PC-3 (cell line): ENCODE measurements at regions not wholly inside any gene's neighbourhood (a gene's known extent, or its start where the extent isn't known, plus 50 kb on each side); places are given as distances from the start of the nearest gene placed in this dataset.

Experiments
- ATAC-seq: fragments of 200-7000 bp; cut with Tn5 transposase; 2 replicates; pipeline ENCODE4 v1.9.1; 2020; ENCODE audit warnings: mild to moderate bottlenecking, moderate library complexity
- BruUV-seq: library from RNA; stranded (reverse); fragments of 400-500 nt; replicated peaks from 2 replicates; lab custom pipeline; 2021; lab: Mats Ljungman, UMichigan
- CTCF ChIA-PET: fragments of 300-600 bp; sonication (Branson Sonifier 250); formaldehyde crosslinking; loops from one replicate; lab custom pipeline; 2022; ENCODE audit warnings: antibody characterized with exemption; lab: Charles Lee
- POLR2A ChIA-PET: fragments of 300-600 bp; sonication (Branson Sonifier 250); formaldehyde crosslinking; loops from one replicate; lab custom pipeline; 2022; ENCODE audit warnings: antibody characterized with exemption; ENCODE audit not compliant: unreplicated experiment; lab: Charles Lee
- DNase-seq: peaks from one replicate; pipeline ENCODE4 v3.0.0-alpha.2; 2015
- H2AFZ ChIP-seq: fragments of 300-600 bp; sonication (generic); 2 replicates; pipeline ENCODE4 v1.6.0; 2016; ENCODE audit warnings: antibody characterized with exemption, low read length
- H3F3A ChIP-seq: fragments of 300-600 bp; sonication (generic); one replicate; pipeline ENCODE4 v1.6.0; 2017; ENCODE audit warnings: antibody characterized with exemption, low read length, control low read depth, mild to moderate bottlenecking; ENCODE audit not compliant: unreplicated experiment
- H3K27ac ChIP-seq: fragments of 300-600 bp; sonication (generic); 2 replicates; pipeline ENCODE4 v1.5.1; 2016; ENCODE audit warnings: mild to moderate bottlenecking, low read length
- H3K27me3 ChIP-seq: fragments of 300-600 bp; sonication (generic); 2 replicates; pipeline ENCODE4 v1.6.1; 2016; ENCODE audit warnings: low read length, mixed read lengths
- H3K36me3 ChIP-seq: fragments of 300-600 bp; sonication (generic); 2 replicates; pipeline ENCODE4 v1.6.1; 2016; ENCODE audit warnings: low read depth, mixed run types, low read length, mixed read lengths
- H3K4me1 ChIP-seq: fragments of 300-600 bp; sonication (generic); 2 replicates; pipeline ENCODE4 v1.5.1; 2016; ENCODE audit warnings: low read length; ENCODE audit not compliant: insufficient read depth
- H3K4me2 ChIP-seq: fragments of 300-600 bp; sonication (generic); 2 replicates; pipeline ENCODE4 v1.6.0; 2016; ENCODE audit warnings: low read length
- H3K4me3 ChIP-seq: fragments of 300-600 bp; sonication (generic); 2 replicates; pipeline ENCODE4 v1.5.1; 2016; ENCODE audit warnings: mild to moderate bottlenecking, low read length, mixed read lengths
- H3K79me2 ChIP-seq: fragments of 300-600 bp; sonication (generic); 2 replicates; pipeline ENCODE4 v1.6.1; 2017; ENCODE audit warnings: low read length, mixed read lengths
- H3K9ac ChIP-seq: fragments of 300-600 bp; sonication (generic); 2 replicates; pipeline ENCODE4 v1.6.0; 2016; ENCODE audit warnings: mild to moderate bottlenecking, low read length
- H3K9me2 ChIP-seq: fragments of 300-600 bp; sonication (generic); replicated peaks from 2 replicates; pipeline ENCODE4 v1.6.1; 2016; ENCODE audit warnings: mixed run types, low read length, mixed read lengths
- H3K9me3 ChIP-seq: fragments of 300-600 bp; sonication (generic); 2 replicates; pipeline ENCODE4 v1.6.1; 2016; ENCODE audit warnings: low read length, mixed read lengths
- H4K20me1 ChIP-seq: fragments of 300-600 bp; sonication (generic); 2 replicates; pipeline ENCODE4 v1.6.1; 2016; ENCODE audit warnings: low read length, mixed read lengths
- EZH2 ChIP-seq: fragments of 300-600 bp; sonication (generic); IDR thresholded peaks from one replicate; pipeline ENCODE4 v1.6.1; 2017; ENCODE audit warnings: antibody characterized with exemption, mild to moderate bottlenecking, low read length; ENCODE audit not compliant: unreplicated experiment
- EZH2phosphoT487 ChIP-seq: fragments of 300-600 bp; sonication (generic); IDR thresholded peaks from 2 replicates; pipeline ENCODE4 v1.6.1; 2018; ENCODE audit warnings: mild to moderate bottlenecking, antibody characterized with exemption, low read length, borderline replicate concordance
- intact Hi-C: fragments of 100-400 bp; cut with micrococcal nuclease; formaldehyde crosslinking; loops from 2 replicates; pipeline ENCODE4 v1.9.0; 2023
- TF ChIP-seq, protein P1 (sequence below): fragments of 300-600 bp; sonication (generic); conservative IDR thresholded peaks from 2 replicates; pipeline ENCODE4 v1.5.1; 2017; ENCODE audit warnings: antibody characterized with exemption, low read depth, mild to moderate bottlenecking, low read length

DNA sequence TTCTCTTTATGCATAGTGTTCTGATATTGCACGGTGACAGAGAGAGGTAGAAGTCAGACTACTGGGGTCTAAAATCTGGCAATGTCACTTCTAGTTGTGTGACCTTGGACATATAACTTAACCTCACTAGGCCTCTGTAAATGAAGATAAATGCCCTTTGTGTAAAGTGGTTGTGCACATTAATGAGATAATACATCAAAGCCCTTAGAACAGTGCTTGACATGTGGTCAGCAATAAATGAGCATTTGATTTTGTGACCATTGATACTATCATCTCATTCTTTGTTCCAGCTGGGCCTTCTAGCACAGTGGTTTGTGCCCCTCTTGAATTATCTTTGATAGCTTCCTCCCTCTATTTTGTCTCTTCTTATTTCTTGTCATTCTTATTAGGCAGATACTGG is 74.1 kb upstream of the C10orf90 start:
- Histone ChIP-seq H3K27ac (no peak overlapping the region), H3K9ac (no peak overlapping the region), H3K79me2 (no peaks in the 10 kb centered on the region), H3K36me3 (no peaks in the 10 kb centered on the region), H3F3A (no peaks in the 10 kb centered on the region), H4K20me1 (no peaks in the 10 kb centered on the region), H3K4me1 (peaks cover 15% of the 10 kb centered on the region), H3K4me3 (no peak overlapping the region), H3K27me3 (no peaks in the 10 kb centered on the region), H3K9me2 (no peaks in the 10 kb centered on the region), H3K4me2 (no peak overlapping the region), H3K9me3 (no peaks in the 10 kb centered on the region), H2AFZ (no peak overlapping the region)
- ATAC-seq (no peak), DNase-seq (no peak)
- POLR2A ChIA-PET = no interaction called here
- CTCF ChIA-PET = no interaction called here
- intact Hi-C loops = no loop called here
- no TSS peak for BruUV-seq
- TF ChIP-seq, protein P1, sequence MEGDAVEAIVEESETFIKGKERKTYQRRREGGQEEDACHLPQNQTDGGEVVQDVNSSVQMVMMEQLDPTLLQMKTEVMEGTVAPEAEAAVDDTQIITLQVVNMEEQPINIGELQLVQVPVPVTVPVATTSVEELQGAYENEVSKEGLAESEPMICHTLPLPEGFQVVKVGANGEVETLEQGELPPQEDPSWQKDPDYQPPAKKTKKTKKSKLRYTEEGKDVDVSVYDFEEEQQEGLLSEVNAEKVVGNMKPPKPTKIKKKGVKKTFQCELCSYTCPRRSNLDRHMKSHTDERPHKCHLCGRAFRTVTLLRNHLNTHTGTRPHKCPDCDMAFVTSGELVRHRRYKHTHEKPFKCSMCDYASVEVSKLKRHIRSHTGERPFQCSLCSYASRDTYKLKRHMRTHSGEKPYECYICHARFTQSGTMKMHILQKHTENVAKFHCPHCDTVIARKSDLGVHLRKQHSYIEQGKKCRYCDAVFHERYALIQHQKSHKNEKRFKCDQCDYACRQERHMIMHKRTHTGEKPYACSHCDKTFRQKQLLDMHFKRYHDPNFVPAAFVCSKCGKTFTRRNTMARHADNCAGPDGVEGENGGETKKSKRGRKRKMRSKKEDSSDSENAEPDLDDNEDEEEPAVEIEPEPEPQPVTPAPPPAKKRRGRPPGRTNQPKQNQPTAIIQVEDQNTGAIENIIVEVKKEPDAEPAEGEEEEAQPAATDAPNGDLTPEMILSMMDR = no peak
- TF ChIP-seq EZH2phosphoT487 (no peak), EZH2 (no peak)

DNA sequence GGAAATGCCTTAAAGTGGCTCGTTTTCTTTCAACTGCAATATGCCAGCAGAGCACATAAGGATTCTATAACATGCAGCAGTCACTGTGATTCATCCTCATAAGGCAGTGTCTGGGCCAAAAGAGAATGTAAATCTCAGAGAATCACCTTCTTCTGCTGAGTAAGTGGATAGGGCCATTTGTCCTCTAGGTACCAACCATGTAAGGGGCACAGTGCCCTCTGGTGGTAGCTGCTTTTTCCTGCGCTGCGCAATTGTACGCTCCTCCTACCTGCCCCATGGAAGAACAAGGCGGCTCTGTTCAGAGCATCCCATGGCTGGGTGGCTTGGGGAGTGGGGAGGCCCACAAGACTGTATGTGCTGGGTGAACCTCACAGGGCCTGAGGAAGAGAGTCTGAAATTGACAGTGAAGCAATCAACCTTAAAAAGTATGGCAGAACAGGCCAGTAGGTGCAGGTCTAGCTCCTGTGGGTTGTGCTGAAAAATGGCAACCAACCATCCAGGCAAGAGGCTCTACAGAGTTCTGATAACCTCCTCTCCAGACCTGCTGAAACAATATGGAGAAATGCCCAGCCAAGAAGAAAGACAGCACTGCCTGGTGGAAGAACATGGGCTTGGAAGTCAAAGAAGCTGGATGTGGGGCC is 78.6 kb upstream of the C10orf90 start:
- POLR2A ChIA-PET = no interaction called here
- TF ChIP-seq, protein P1 = peak; percentile 78
- no peak for TF ChIP-seq EZH2
- H3K9me2 ChIP-seq = no peaks in the 10 kb centered on the region
- no peak overlapping the region for H3K9ac ChIP-seq
- no peaks in the 10 kb centered on the region for H3K36me3 ChIP-seq
- H2AFZ ChIP-seq = no peak overlapping the region
- CTCF ChIA-PET = interaction anchor here (1.0 kb wide), 1 partner anchor 103 kb away, joined by 3 read pairs; no protein-coding TSS in a partner anchor
- H3K27me3 ChIP-seq = no peaks in the 10 kb centered on the region
- peak overlapping the region; percentile 35 for H3K27ac ChIP-seq
- no peak overlapping the region for H3K4me2 ChIP-seq
- intact Hi-C loops = loop anchor here (2.0 to 5.0 kb wide), 4 partner anchors 114 to 766 kb away; no protein-coding TSS in a partner anchor
- H4K20me1 ChIP-seq = no peaks in the 10 kb centered on the region
- ATAC-seq = peak; percentile 86
- no peaks in the 10 kb centered on the region for H3F3A ChIP-seq
- peaks cover 15% of the 10 kb centered on the region for H3K4me1 ChIP-seq
- no TSS peak for BruUV-seq
- H3K79me2 ChIP-seq = no peaks in the 10 kb centered on the region
- H3K9me3 ChIP-seq = no peaks in the 10 kb centered on the region
- peak; percentile 93 for DNase-seq
- no peak overlapping the region for H3K4me3 ChIP-seq

DNA sequence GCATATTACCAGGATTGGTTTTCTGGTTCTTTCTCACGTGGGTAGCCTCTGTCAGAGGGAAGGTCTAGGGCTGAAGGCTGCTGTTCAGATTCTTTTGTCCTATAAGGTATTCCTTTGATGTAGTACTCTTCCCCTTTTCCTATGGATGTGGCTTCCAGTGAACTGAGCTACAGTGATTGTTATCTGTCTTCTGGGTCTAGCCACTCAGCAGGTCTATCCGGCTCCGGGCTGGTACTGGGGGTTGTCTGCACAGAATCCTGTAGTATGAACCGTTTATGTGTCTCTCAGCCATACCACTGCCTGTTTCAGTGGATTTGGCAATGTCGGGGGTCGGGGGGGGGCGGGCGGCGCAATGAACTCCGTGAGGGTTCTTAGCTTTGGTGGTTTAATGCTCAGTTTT is 84.5 kb upstream of the C10orf90 start:
- Histone ChIP-seq H3F3A (no peaks in the 10 kb centered on the region), H3K27ac (no peak overlapping the region), H3K4me2 (no peak overlapping the region), H3K79me2 (no peaks in the 10 kb centered on the region), H3K4me3 (no peak overlapping the region), H3K27me3 (no peaks in the 10 kb centered on the region), H3K4me1 (no peaks in the 10 kb centered on the region), H3K36me3 (no peaks in the 10 kb centered on the region), H3K9ac (no peak overlapping the region), H3K9me3 (no peaks in the 10 kb centered on the region), H2AFZ (no peak overlapping the region), H3K9me2 (no peaks in the 10 kb centered on the region), H4K20me1 (no peaks in the 10 kb centered on the region)
- TF ChIP-seq EZH2phosphoT487 = no peak
- ChIA-PET POLR2A (no interaction called here), CTCF (no interaction called here)
- ATAC-seq (no peak), DNase-seq (no peak)
- intact Hi-C loops = no loop called here
- BruUV-seq = no TSS peak
